Esophagus muscularis mucosa (tissue), 4 donors: ENCODE measurements at regions not wholly inside any gene's neighbourhood (a gene's known extent, or its start where the extent isn't known, plus 50 kb on each side); places are given as distances from the start of the nearest gene placed in this dataset.

Source experiments
- CTCF ChIP-seq, 3 experiments: fragments of 200-600 bp in 2 of 3; fragments of 450-650 bp in 1 of 3; sonication (generic) in 2 of 3; IDR thresholded peaks; one replicate each; pipeline ENCODE4 v1.5.1; 2017 to 2019; ENCODE audit warnings: antibody characterized with exemption in 3 of 3, mild to moderate bottlenecking in 2 of 3, moderate library complexity in 1 of 3
- EP300 ChIP-seq: sonication (generic); formaldehyde crosslinking; IDR thresholded peaks from one replicate; pipeline ENCODE4 v1.6.1; 2017; ENCODE audit warnings: antibody characterized with exemption
- POLR2A ChIP-seq: fragments of 450-650 bp; IDR thresholded peaks from one replicate; pipeline ENCODE4 v1.6.1; 2017; ENCODE audit warnings: antibody characterized with exemption, moderate library complexity, mild to moderate bottlenecking, low read depth

GRCh38 chr6:116982401-116982800 is 105.4 kb downstream of the RFX6 start:
- TF ChIP-seq EP300 (no peak), CTCF (IDR thresholded peaks at IDR 0.05) (no peak), POLR2A (no peak)
